ENCODE measurements at regions not wholly inside any gene's neighbourhood (a gene's known extent, or its start where the extent isn't known, plus 50 kb on each side); places are given as distances from the start of the nearest gene placed in this dataset.
"Not testable (repeated sequence)": the region's sequence is repeated elsewhere in the genome, so short reads cannot be mapped to it uniquely, and the experiment has no call there.

- TF ChIP-seq CTCF (IDR thresholded peaks at IDR 0.05); EZH2 (IDR thresholded peaks at IDR 0.05; ENCODE audit: borderline replicate concordance, insufficient read depth, low read depth, low read length, poor library complexity, severe bottlenecking): not testable (repeated sequence)
Observed at GRCh38 chr2:111275854-111276171, 155.1 kb downstream of the BCL2L11 start.
